ENCODE measurements at regions not wholly inside any gene's neighbourhood (a gene's known extent, or its start where the extent isn't known, plus 50 kb on each side); places are given as distances from the start of the nearest gene placed in this dataset.
A peak's percentile ranks its signal among the peaks of the same experiment; 100 is the strongest.

- no peak for DNase-seq
Observed at GRCh38 chr2:9156483-9156882, 50.1 kb upstream of the ASAP2 start.

- DNase-seq = no peak
Observed at GRCh38 chr2:9154061-9154460, 52.6 kb upstream of the ASAP2 start.

- no peak for DNase-seq
Observed at GRCh38 chr2:9153643-9153980, 53.0 kb upstream of the ASAP2 start.

- DNase-seq = no peak
Observed at GRCh38 chr2:9152975-9153642, 53.5 kb upstream of the ASAP2 start.

- DNase-seq = no peak
Observed at GRCh38 chr2:9150906-9151305, 55.7 kb upstream of the ASAP2 start.

GRCh38 chr2:9150568-9150900 lies 56.1 kb upstream of the ASAP2 start:
- no peak for DNase-seq

GRCh38 chr2:9149726-9150567 lies 56.7 kb upstream of the ASAP2 start:
- DNase-seq = no peak

- DNase-seq = no peak
Observed at GRCh38 chr2:9149388-9149660, 57.3 kb upstream of the ASAP2 start.

- no peak for DNase-seq
Observed at GRCh38 chr2:9146646-9147045, 60.0 kb upstream of the ASAP2 start.

GRCh38 chr2:9145752-9146430 lies 60.7 kb upstream of the ASAP2 start:
- DNase-seq = no peak

GRCh38 chr2:9145109-9145751 lies 61.4 kb upstream of the ASAP2 start:
- peak; percentile 63 to 71 for DNase-seq

- DNase-seq = no peak
Observed at GRCh38 chr2:9144617-9145016, 62.0 kb upstream of the ASAP2 start.

- DNase-seq = peak in 1 of 2 donors; percentile 25
Observed at GRCh38 chr2:9144046-9144445, 62.6 kb upstream of the ASAP2 start.

- DNase-seq = no peak
Observed at GRCh38 chr2:9143264-9143815, 63.3 kb upstream of the ASAP2 start.

GRCh38 chr2:9142551-9143263 lies 63.9 kb upstream of the ASAP2 start:
- peak; percentile 88 to 91 for DNase-seq

- DNase-seq = no peak
Observed at GRCh38 chr2:9141706-9142460, 64.7 kb upstream of the ASAP2 start.

GRCh38 chr2:9141091-9141667 lies 65.4 kb upstream of the ASAP2 start:
- DNase-seq = no peak

- no peak for DNase-seq
Observed at GRCh38 chr2:9140645-9141044, 66.0 kb upstream of the ASAP2 start.

GRCh38 chr2:9139491-9140443 lies 66.8 kb upstream of the ASAP2 start:
- peak; percentile 69 to 72 for DNase-seq

Data from inflammatory macrophage (primary cell).